Hindlimb muscle (tissue), 1 donor: ENCODE measurements at regions not wholly inside any gene's neighbourhood (a gene's known extent, or its start where the extent isn't known, plus 50 kb on each side); places are given as distances from the start of the nearest gene placed in this dataset.
A peak's percentile ranks its signal among the peaks of the same experiment; 100 is the strongest.

Source experiments
- DNase-seq: peaks from one replicate; pipeline ENCODE4 v3.0.0-alpha.2; 2013

GRCh38 chr2:143903172-143903856 lies 616.6 kb downstream of the ZEB2 start:
- DNase-seq = peak; percentile 8

GRCh38 chr2:143901185-143901842 lies 618.6 kb downstream of the ZEB2 start:
- no peak for DNase-seq

GRCh38 chr2:143899987-143900386 lies 619.9 kb downstream of the ZEB2 start:
- DNase-seq = no peak

GRCh38 chr2:143893371-143893770 lies 626.5 kb downstream of the ZEB2 start:
- DNase-seq = no peak

- no peak for DNase-seq
Observed at GRCh38 chr2:143891879-143892308, 628.0 kb downstream of the ZEB2 start.

- no peak for DNase-seq
Observed at GRCh38 chr2:143890798-143891197, 629.1 kb downstream of the ZEB2 start.

GRCh38 chr2:143889216-143889615 lies 630.7 kb downstream of the ZEB2 start:
- DNase-seq = no peak

GRCh38 chr2:143885461-143885860 lies 634.5 kb downstream of the ZEB2 start:
- no peak for DNase-seq

GRCh38 chr2:143881246-143881645 lies 638.7 kb downstream of the ZEB2 start:
- DNase-seq = no peak

- DNase-seq = no peak
Observed at GRCh38 chr2:143877876-143878530, 641.9 kb downstream of the ZEB2 start.

GRCh38 chr2:143877056-143877455 lies 642.9 kb downstream of the ZEB2 start:
- DNase-seq = no peak

GRCh38 chr2:143875295-143876233 lies 644.4 kb downstream of the ZEB2 start:
- no peak for DNase-seq

GRCh38 chr2:143873886-143874285 lies 646.0 kb downstream of the ZEB2 start:
- no peak for DNase-seq

GRCh38 chr2:143870696-143871095 lies 649.2 kb downstream of the ZEB2 start:
- DNase-seq = no peak

- no peak for DNase-seq
Observed at GRCh38 chr2:143856978-143857377, 662.9 kb downstream of the ZEB2 start.

GRCh38 chr2:143852759-143853158 lies 667.2 kb downstream of the ZEB2 start:
- no peak for DNase-seq

GRCh38 chr2:143850084-143850483 lies 669.8 kb downstream of the ZEB2 start:
- no peak for DNase-seq

- DNase-seq = no peak
Observed at GRCh38 chr2:143847257-143847656, 672.7 kb downstream of the ZEB2 start.

GRCh38 chr2:143844986-143845385 lies 674.9 kb downstream of the ZEB2 start:
- DNase-seq = no peak

- DNase-seq = no peak
Observed at GRCh38 chr2:143843686-143844085, 676.2 kb downstream of the ZEB2 start.

- no peak for DNase-seq
Observed at GRCh38 chr2:143842836-143843235, 677.1 kb downstream of the ZEB2 start.

- DNase-seq = no peak
Observed at GRCh38 chr2:143841935-143842334, 678.0 kb downstream of the ZEB2 start.

GRCh38 chr2:143840601-143841000 lies 679.3 kb downstream of the ZEB2 start:
- no peak for DNase-seq
